Skeletal muscle satellite cell (primary cell): ENCODE measurements at regions not wholly inside any gene's neighbourhood (a gene's known extent, or its start where the extent isn't known, plus 50 kb on each side); places are given as distances from the start of the nearest gene placed in this dataset.

Experiments
- H3K27me3 ChIP-seq: 2 replicates; pipeline ENCODE4 v1.7.0; 2013; ENCODE audit warnings: low read length; ENCODE audit not compliant: control insufficient read depth, insufficient read depth
- H3K36me3 ChIP-seq: 2 replicates; pipeline ENCODE4 v1.7.0; 2013; ENCODE audit warnings: mild to moderate bottlenecking, control low read depth, low read length; ENCODE audit not compliant: insufficient read depth
- H3K4me1 ChIP-seq: 2 replicates; pipeline ENCODE4 v1.7.0; 2013; ENCODE audit warnings: low read length; ENCODE audit not compliant: control insufficient read depth, insufficient read depth
- H3K4me2 ChIP-seq: 2 replicates; pipeline ENCODE4 v1.7.0; 2013; ENCODE audit warnings: mild to moderate bottlenecking, low read length
- H3K4me3 ChIP-seq: 2 replicates; pipeline ENCODE4 v1.7.0; 2013; ENCODE audit warnings: low read length
- H3K9ac ChIP-seq: 2 replicates; pipeline ENCODE4 v1.7.0; 2013; ENCODE audit warnings: mild to moderate bottlenecking, low read depth, low read length, moderate library complexity
- H3K9me3 ChIP-seq: replicated peaks from 2 replicates; pipeline ENCODE4 v1.7.0; 2013; ENCODE audit warnings: mild to moderate bottlenecking, control low read depth, low read length

DNA sequence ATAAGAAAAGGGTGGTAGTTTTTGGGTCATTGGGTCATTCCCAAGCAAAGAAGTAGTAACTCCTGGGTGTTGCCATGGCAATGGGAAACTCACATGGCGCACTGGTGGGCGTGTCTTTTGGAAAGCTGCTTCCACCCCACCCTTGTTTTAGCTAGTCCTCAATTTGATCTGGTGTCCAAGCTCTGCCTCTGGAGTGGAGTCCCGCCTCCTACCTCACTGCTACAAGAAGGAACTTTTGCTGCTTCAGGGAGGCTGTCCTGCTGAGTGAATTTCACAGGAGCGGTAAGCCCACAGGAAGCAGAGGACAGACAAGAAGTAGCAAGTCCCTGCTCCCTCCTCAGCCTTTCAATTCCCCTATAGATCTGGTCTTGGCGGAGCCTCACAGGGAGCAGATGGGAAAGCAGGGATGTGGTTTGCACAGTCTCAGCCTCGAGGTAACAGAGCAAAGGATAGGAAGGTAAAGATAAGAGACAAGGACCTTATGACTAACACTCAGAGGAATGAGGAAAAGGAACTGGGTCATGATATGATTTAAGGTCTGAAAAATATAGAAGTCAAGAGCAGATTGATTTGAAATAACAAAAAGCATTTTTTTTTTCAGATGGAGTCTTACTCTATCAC lies 700.3 kb downstream of the TNS3 start:
- no peak overlapping the region for H3K4me3 ChIP-seq
- H3K9ac ChIP-seq = no peak overlapping the region
- H3K9me3 ChIP-seq = no peaks in the 10 kb centered on the region
- H3K4me1 ChIP-seq = no peaks in the 10 kb centered on the region
- H3K4me2 ChIP-seq = no peak overlapping the region
- no peaks in the 10 kb centered on the region for H3K36me3 ChIP-seq
- no peaks in the 10 kb centered on the region for H3K27me3 ChIP-seq

GRCh38 chr7:46880508-46881196 lies 701.3 kb downstream of the TNS3 start:
- Histone ChIP-seq H3K4me2 (no peak overlapping the region), H3K36me3 (no peaks in the 10 kb centered on the region), H3K9ac (no peak overlapping the region), H3K4me1 (no peaks in the 10 kb centered on the region), H3K4me3 (no peak overlapping the region), H3K9me3 (no peaks in the 10 kb centered on the region), H3K27me3 (no peaks in the 10 kb centered on the region)

DNA sequence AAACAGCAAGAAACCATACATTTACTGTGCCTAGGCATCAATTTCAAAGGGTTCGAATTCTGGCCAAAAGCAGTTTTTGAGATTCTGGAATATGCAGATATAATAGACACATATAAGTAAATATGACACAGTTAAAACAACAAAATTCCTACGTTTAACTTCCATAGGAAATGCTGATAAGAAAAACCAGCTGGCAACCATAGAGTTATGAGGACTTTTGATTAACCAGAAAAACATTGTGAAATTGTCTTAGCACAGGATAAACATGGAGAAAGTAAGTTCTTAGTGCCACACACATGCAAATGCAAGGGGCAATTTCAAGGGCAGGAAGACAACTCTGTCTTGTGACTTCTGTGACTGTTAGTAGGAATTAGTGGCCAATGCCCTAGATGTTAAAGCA lies 702.1 kb downstream of the TNS3 start:
- H3K4me2 ChIP-seq = no peak overlapping the region
- no peak overlapping the region for H3K4me3 ChIP-seq
- no peaks in the 10 kb centered on the region for H3K9me3 ChIP-seq
- no peaks in the 10 kb centered on the region for H3K27me3 ChIP-seq
- peaks cover 3% of the 10 kb centered on the region for H3K4me1 ChIP-seq
- no peaks in the 10 kb centered on the region for H3K36me3 ChIP-seq
- no peak overlapping the region for H3K9ac ChIP-seq

GRCh38 chr7:46871516-46871915 lies 710.4 kb downstream of the TNS3 start:
- Histone ChIP-seq H3K4me1 (peaks cover 3% of the 10 kb centered on the region), H3K27me3 (no peaks in the 10 kb centered on the region), H3K9ac (no peak overlapping the region), H3K9me3 (no peaks in the 10 kb centered on the region), H3K36me3 (no peaks in the 10 kb centered on the region), H3K4me3 (no peak overlapping the region), H3K4me2 (no peak overlapping the region)

- H3K36me3 ChIP-seq = no peaks in the 10 kb centered on the region
- H3K4me3 ChIP-seq = no peak overlapping the region
- H3K9me3 ChIP-seq = no peaks in the 10 kb centered on the region
- H3K9ac ChIP-seq = peak overlapping the region; percentile 54
- H3K27me3 ChIP-seq = no peaks in the 10 kb centered on the region
- H3K4me1 ChIP-seq = peaks cover 31% of the 10 kb centered on the region
- no peak overlapping the region for H3K4me2 ChIP-seq
Measured at GRCh38 chr7:46864716-46865115, 717.2 kb downstream of the TNS3 start.

- Histone ChIP-seq H3K4me3 (no peak overlapping the region), H3K36me3 (no peaks in the 10 kb centered on the region), H3K4me1 (peaks cover 44% of the 10 kb centered on the region), H3K4me2 (peak overlapping the region; percentile 23), H3K9ac (peak overlapping the region; percentile 53), H3K27me3 (no peaks in the 10 kb centered on the region), H3K9me3 (no peaks in the 10 kb centered on the region)
Measured at GRCh38 chr7:46859963-46860475, 721.9 kb downstream of the TNS3 start.

DNA sequence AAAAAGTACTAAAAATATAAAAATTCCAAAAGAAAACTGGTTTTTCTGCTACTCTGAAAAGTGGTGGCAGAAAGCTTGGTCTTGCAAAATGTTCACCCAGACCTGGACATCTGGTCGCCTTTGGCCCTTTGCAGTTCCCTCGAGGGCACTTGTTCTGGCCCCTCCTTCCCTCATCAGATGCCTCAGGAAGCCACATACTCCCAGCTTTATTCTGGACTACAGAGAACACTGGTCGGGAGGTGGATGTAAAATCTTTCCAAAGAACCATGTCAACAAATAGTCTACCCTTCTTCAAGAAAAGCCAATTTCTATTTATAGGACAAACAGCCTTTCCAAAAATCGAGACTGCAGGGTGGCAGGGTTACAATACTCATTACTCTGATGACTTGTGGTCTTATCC lies 726.1 kb downstream of the TNS3 start:
- Histone ChIP-seq H3K4me1 (peaks cover 39% of the 10 kb centered on the region), H3K9ac (peak overlapping the region; percentile 32), H3K4me2 (no peak overlapping the region), H3K36me3 (no peaks in the 10 kb centered on the region), H3K9me3 (no peaks in the 10 kb centered on the region), H3K27me3 (no peaks in the 10 kb centered on the region), H3K4me3 (no peak overlapping the region)

DNA sequence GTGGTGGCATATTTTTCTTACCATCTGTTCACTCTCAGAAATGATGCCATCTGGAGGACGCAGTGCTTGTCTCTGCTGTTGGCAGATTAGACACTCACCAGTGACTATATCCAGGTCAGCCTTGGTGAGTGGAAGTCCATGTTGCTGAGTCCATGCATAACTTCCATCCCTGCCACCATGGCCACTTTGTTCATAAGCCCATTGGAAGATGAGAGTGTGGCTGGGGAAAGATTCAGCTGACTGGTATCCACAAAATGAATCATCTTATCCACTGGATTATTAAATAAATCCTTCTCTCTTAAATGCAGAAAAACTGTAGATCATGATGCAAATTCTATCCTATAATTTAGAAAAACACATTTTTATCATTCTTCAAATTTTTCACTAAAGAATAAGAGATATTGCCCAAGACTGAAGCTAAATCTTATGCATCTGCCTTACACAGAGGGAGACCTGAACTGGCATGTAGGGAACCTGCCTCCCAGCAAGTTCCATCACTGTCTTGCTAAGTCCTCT lies 726.9 kb downstream of the TNS3 start:
- Histone ChIP-seq H3K4me3 (no peak overlapping the region), H3K4me1 (peaks cover 30% of the 10 kb centered on the region), H3K9ac (peak overlapping the region; percentile 32), H3K4me2 (peak overlapping the region; percentile 3), H3K36me3 (no peaks in the 10 kb centered on the region), H3K27me3 (no peaks in the 10 kb centered on the region), H3K9me3 (no peaks in the 10 kb centered on the region)

GRCh38 chr7:46853451-46853850 lies 728.5 kb downstream of the TNS3 start:
- Histone ChIP-seq H3K36me3 (no peaks in the 10 kb centered on the region), H3K9me3 (no peaks in the 10 kb centered on the region), H3K4me1 (peaks cover 24% of the 10 kb centered on the region)

GRCh38 chr7:46852795-46853194 lies 729.1 kb downstream of the TNS3 start:
- peaks cover 24% of the 10 kb centered on the region for H3K4me1 ChIP-seq
- H3K36me3 ChIP-seq = no peaks in the 10 kb centered on the region
- no peak overlapping the region for H3K4me3 ChIP-seq
- H3K9me3 ChIP-seq = no peaks in the 10 kb centered on the region
- H3K9ac ChIP-seq = no peak overlapping the region
- no peak overlapping the region for H3K4me2 ChIP-seq
- no peaks in the 10 kb centered on the region for H3K27me3 ChIP-seq

More at GRCh38 chr7:46853451-46853850, 728.5 kb downstream of the TNS3 start:
- no peaks in the 10 kb centered on the region for H3K27me3 ChIP-seq
- H3K9ac ChIP-seq = no peak overlapping the region
- no peak overlapping the region for H3K4me3 ChIP-seq
- no peak overlapping the region for H3K4me2 ChIP-seq

GRCh38 chr7:46850563-46851330 lies 731.2 kb downstream of the TNS3 start:
- Histone ChIP-seq H3K36me3 (no peaks in the 10 kb centered on the region), H3K4me1 (peaks cover 24% of the 10 kb centered on the region), H3K9ac (no peak overlapping the region), H3K9me3 (no peaks in the 10 kb centered on the region), H3K4me3 (no peak overlapping the region), H3K4me2 (no peak overlapping the region), H3K27me3 (no peaks in the 10 kb centered on the region)
